NCI-H2171 treated with DMSO at 0.1 percent for 48 hours (cell line): ENCODE measurements at regions not wholly inside any gene's neighbourhood (a gene's known extent, or its start where the extent isn't known, plus 50 kb on each side); places are given as distances from the start of the nearest gene placed in this dataset.

Source experiments
- DNase-seq: peaks from one replicate; lab custom pipeline; 2025; lab: John Stamatoyannopoulos, UW

DNA sequence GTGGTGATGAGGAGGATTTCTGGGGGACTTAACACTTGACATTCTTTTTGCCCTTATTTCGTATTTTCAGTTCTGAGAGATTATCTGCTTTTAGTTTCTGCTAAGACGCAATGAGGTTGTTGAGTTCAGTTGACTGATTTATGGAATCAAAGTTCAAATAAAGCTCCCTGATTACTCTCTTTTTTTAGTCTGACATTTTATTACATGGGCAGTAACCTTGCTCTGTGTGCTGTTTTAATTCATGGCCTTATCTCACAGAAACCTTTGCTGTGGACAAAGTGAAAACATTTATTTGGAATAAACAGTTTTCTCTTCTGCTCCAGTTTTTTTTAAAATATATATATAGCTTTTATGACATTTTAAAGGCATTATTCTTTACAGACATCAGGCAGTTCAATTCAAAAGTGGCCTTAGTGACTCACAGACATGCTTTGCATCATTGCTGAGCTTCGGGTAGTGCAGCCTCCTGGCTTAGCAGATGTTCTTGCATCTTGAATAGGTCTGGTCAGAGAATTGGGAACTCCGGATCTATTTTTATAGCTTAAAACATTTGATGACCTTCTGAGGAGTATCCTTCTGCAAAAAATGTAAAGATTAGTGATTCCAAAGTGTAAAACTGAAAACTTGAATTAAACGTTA is 162.9 kb downstream of the FAM170A start:
- no peak for DNase-seq

DNA sequence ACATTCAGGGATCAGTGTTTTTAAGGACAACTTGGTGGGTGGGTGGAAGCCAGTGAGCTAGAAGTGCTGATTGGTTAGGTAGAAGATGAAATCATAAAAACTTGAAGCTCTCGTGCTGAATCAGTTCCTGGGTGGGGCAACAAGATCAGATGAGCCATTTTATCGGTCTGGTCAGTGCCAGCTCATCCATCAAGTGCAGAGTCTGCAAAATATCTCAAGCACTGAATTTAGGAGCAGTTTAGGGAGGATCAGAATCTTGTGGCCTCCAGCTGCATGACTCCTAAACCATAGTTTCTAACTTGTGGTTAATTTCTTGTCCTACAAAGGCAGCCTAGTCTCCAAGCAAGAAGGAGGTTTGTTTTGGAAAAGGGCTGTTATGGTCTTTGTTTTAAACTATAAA is 166.4 kb downstream of the FAM170A start:
- no peak for DNase-seq

DNA sequence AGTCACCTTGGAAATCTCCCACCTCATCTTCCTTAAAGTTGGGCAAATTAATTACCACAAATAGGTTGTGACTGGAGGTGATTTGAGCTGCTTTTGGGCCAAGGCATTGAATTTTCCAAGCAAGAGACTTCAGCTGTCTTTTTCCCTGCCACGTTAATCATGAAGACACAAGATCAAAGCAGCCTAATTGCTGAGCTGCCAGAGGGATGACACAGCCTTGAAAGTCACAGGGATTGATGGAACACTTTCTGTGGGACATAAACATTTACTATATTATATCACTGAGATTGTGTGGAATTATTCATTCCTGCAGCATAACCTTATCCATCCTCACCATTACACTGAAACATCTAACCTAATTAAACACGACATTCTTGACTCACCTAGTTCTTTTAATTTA is 172.2 kb downstream of the FAM170A start:
- DNase-seq, result no peak

DNA sequence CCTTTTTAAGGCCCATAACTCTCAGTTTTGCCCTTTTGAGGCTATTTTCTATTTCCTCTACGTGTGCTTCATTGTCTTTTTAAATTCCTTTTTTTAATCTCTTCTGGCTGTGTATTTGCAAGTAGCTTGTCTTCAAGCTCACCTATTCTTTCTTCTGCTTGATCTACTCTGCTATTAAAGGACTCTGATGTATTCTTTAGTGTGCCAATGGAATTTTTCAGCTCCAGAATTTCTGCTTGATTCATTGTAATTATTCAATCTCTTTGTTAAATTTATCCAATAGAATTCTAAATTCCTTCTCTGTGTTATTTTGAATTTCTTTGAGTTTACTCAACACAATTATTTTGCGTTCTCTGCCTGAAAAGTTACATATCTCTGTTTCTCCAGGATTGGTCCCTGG is 178.7 kb downstream of the FAM170A start:
- no peak for DNase-seq

DNA sequence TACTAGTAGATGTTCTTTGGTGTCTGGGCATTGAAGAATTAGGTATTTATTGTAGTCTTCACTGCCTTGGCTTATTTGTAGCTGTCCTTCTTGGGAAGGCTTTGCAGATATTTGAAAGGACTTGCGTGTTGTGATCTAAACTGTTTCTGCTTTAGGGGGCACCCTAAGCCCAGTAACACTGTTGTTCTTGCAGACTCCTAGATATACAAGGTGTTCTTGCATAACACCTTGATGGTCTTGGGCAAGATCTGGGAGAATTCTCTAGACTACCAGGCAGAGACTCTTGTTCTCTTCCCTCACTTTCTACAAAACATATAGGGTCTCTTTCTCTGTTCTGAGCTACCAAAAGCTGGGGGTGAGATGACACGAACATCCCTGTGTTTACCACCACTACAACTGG is 179.1 kb downstream of the FAM170A start:
- DNase-seq, result no peak

DNA sequence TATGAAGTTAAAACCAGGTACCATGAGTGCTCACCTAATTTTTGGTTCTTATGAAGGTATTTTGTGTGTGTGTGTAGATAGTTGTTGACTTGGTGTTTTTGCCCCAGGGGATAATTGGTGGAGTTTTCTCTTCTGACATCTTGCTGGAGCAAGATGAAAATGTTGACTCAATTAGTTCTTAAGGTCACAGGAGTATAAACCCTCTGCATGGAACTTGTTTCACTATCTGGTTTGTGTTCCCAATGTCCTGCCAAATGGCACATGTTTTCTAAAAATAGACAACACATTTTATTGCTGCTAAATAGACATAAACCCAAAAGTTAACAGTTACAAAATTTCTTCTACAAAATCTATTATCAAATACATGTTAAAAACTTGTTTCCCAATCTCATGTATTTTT is 180.9 kb downstream of the FAM170A start:
- DNase-seq, result no peak

DNA sequence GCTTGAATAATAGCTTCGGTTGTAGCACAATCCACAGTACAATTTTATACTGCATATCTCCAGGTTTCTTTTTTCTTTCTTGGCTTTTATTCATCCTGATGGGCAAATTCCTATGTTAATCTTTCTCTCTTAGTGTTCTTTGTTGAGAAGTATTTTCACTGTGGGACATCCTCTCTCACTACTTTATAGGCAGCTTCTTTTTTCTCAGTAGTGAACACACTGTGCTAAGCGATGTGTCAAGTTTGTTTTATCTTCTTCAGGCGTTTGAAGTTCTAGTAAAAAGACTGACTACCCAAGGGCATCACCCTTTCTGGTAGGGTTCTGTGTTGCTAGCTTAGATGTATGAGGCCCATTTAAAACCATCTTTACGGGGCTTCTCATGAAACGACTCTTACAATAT is 182.1 kb downstream of the FAM170A start:
- DNase-seq, result no peak

DNA sequence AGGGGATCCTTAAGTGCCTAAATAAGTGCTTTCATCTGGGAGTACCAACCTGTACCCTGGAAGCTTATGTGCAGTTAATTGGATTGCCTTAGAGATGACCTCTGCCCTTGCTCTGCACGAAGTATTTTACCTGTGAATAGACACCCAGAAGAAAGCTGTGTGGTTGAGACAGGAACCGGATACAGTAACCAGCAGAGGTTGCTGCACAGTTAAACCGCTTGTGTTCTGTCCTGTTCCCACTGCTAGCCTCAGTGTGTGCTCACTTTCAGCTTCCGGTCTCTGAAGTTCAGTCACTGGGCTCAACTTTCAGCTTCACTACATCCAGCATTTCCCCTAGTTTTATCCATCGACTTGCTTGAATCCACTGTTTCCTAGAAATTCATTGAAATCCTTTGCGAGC is 185.3 kb downstream of the FAM170A start:
- DNase-seq, result no peak

DNA sequence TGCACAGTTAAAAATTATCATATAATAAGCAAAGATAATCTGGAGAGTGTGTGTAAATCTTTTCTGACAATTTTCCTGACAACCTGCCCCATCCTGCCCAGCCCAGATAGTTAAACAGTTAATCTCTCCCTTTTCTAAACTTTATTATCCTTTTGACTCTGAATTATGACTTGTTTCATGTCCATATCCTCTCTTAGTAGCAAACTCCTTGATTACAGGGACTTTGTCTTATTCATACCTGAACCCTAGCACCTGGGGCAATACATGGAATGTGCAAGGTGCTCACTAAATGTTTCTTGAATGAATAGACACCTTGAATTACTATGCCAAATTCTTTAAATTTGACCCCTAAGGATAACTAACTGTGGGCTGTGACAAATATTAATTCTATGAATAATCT is 186.7 kb downstream of the FAM170A start:
- no peak for DNase-seq

DNA sequence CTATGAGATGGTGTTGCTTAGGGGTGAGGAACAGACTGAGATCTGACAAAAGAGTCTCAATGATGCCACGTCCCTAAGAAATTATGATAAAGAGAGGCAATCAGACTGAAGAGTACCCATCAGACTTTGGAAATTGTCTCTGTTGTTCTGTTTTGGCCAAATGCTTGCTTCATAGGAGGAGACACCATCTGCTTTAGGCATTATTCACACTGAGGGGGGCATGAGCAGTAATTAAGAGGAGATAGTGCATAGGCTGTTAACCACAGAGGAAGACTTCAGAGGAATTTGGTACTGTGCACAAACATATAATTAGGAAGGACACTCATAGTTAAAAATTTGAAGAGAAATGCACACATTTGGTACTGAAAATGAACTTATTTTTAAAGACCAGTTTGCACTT is 190.7 kb downstream of the FAM170A start:
- no peak for DNase-seq

DNA sequence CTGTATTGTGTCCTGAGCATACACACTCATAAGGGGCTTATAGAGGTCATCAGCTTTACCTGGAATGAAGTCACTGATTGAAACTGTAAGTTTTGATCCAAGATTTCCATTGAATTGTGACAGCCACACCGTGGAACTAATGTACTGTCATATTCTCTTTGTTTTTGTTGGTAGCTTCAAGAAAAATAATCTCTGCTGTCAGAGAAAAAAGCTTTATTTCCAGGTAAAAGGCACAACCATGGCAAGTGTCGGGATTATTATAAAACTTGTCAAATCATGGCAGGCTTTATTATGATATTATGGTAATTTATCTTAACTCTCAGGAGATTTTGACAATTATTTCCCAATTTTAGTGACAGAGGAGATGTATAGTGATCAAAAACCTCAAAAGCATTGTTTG is 191.2 kb downstream of the FAM170A start:
- no peak for DNase-seq

DNA sequence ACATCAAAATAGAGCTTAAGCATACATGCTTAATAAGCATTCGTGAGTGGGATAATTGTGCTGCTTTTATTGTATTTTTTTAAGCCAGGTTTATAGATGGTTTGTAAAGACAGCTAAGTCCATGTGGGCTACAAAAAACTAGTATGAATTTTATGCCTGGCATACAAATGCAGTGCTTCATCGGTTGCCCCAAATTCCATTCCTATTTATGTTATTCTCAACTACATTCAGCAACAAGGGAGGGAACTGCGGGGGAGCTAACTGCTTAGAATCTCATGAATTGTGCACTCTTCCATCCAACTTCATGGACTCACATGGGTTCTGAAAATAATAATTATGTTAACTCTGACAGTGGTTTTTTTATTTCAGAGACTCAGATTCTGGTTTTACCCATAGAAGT is 199.2 kb downstream of the FAM170A start:
- DNase-seq, result no peak

DNA sequence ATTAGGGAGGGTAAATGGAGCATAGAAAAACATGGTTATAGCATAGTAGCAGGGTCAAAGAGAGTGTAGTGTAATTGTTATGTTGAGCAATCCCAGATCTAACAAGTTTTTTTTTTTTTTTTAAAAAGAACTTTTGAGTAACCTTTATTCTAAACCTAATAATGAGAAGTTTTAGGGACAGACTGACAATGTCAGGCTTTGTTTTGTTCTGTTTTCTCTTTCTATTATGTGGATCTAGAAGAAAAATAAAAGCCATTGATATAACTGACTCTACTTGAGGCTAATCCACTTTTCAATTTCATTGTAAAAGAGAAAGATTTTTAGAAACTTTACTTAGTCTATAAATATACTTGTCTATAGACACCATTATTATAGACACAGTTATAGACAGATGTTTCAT is 200.0 kb downstream of the FAM170A start:
- no peak for DNase-seq

DNA sequence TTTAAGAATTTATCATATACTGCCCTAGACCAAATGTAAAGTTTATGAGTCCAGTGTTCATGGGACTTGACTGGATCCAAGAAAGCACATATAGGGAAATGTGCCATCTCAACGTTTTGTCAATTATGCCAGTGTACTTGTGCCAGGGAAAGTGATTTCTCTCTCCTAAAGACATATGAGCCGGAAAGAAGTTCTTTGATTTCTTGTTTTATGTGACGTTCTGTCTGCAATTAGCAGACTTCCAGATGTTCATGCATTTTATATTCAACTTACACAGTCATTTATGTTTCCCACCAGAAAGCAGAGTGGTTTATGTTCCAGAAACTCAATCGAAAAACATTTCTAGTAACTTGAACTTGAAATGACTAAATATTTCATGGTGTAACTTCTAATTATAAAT is 203.8 kb downstream of the FAM170A start:
- DNase-seq, result no peak

DNA sequence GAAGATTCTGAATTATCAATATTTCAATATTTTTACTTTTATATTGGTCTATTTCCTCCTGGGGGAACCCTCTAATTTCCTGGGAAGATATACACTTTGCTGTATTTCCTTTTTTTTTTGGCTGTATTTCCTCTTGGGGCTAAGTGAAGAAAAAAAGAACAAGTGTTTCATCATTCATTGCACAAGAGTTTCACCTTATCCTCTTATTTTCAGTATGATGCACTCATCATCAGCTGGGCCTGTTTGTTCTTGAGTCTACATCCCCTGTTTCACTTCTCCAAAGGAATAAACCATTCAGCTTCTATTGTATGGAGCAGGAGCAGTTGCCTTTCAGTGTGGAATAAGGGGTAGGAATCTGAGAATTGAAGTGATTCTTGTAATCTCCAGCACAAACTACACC is 210.8 kb downstream of the FAM170A start:
- no peak for DNase-seq

DNA sequence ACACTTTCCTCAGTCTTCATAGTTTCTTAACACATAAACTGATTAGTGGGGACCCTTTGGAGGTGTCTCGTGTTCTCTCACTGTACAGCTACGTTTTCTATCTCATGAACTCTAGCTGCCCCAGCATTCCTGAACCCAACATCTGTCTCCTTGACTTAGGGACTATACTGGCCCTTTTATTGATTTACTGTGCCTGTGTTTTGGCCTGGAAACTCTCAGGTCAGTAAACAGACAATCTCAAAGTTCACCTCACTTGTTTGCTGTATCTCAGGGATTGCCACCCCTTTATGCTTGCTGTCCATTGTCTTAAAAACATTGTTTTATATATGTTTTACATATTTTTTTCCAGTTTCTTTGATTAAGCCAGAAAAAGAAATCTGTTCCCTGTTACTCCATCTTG is 222.8 kb downstream of the FAM170A start:
- DNase-seq, result no peak

DNA sequence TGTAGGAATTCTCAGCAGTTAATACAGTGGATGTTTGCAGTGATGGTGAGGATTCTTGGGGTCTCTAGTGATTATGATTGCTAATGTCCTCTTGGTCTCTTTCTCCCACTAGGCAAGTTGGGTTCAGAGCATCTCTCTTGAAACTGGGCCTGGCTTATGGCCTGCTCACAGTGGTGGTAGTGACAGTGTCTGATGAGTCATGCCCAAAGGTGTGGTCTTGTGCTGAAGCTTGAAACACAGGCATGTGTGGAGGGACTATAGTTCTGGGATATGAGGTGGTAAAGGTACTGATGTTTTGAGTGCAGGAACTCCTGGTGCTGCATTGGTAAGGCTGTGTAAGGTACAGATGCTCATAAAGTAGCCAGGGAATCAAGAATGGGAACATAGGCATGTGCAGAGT is 231.1 kb downstream of the FAM170A start:
- no peak for DNase-seq

DNA sequence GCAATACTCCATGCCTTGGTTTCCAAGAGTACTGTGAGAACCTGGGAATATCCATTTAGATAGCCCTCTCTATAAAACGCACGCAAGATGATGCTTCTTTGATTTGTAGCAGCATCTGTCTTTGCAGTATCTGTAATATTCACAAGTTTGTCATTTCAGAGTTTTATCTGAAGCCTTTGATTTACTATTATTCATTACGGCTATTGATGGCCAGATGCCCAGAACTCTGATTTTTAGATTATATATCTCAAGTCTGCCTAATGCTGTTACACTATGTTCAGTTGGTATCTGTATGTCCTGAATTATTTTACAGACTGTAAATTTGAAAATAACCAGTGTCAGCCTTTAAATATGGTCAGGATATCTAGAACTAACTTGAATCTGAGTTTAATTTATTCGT is 233.3 kb downstream of the FAM170A start:
- DNase-seq, result no peak

DNA sequence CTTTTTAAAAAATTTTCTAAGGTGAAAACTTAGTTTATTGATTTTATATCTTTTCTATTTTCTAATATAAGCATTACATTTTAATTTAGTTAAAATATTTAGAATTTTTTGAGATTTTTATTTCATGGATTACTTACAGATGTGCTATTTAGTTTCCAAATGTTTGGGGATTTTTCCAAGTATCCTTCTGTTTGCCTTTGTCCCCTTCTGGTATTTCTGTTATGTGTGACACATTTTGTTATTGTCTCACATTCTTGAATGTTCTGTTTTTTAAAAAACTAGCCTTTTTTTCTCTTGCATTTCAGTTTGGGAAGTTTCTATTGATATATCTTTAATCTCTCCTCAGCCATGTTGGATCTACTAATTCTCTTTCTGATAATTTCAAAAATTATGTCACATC is 234.9 kb downstream of the FAM170A start:
- no peak for DNase-seq

DNA sequence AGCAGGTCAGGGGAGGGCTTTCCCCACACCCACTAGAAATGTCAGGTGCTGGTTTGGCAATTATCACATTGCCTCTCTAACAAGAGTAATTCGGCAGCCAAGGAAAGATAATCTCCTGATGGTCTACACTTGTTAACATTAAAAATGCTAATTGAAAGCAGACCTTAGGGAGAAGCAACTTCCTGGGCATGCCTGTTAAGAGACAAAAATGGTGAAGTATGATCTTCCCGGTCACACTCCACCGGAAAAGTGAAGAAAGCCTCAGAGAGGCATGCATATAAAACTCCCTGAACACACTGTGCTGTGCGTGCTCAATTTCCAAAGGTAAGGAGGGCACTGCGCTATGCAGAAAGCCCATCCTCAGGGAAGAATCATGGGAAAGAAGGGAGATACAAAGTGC is 244.3 kb downstream of the FAM170A start:
- no peak for DNase-seq

DNA sequence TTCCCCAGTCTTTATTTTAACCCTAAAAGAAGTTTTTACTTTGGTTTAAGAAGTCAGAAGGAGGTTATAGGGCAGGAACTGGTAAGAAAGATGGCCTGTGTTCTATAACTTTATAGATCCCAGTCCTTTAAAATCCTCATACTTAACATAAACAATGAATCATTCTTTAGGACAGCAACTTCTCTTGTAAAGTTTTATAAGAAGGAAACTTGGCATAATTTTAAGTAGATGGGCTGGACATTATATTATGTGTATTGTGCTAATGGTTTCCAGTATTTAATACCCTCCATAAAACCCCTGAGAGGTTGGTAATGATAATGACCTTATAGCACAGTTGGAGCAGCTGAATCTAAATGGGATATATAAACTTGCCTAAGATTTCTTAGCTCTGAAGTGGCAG is 247.2 kb downstream of the FAM170A start:
- DNase-seq, result no peak

DNA sequence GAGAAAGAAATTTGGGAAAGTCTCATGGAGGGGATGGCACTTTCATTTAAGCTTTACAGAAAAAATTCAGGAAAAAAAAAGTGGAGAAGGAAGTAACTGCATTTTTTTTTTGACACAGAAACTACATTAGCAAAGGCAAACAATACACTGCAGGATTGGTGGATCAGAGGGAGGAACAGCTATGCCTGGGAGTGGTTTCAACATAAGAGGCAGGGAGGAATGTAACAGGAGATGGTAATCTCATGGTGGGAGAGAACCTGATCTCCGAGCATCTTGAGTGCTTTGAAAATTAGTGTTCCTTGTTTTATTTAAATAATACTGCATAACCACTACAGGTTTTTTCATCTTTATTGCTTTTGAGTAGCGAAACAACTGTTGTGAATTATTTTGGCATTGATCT is 249.4 kb downstream of the FAM170A start:
- DNase-seq, result no peak

DNA sequence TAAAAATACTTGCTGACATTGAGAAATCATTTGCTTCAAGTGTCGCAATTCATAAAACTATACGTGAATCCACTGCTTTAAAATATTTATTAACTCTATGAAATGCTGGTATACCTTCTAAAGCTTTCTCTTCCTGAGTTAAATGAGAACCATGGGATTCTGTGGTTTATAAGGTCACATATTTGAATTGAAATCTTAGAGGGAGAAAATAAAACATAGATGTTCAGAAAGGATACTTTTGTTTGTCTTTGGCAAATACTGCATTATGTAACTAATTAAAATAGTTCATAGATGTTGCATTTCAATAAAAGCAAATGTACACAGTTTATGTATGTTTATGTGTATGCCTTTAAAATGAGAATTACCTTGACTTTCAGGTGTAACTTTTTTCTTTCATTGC is 250.1 kb downstream of the FAM170A start:
- no peak for DNase-seq

DNA sequence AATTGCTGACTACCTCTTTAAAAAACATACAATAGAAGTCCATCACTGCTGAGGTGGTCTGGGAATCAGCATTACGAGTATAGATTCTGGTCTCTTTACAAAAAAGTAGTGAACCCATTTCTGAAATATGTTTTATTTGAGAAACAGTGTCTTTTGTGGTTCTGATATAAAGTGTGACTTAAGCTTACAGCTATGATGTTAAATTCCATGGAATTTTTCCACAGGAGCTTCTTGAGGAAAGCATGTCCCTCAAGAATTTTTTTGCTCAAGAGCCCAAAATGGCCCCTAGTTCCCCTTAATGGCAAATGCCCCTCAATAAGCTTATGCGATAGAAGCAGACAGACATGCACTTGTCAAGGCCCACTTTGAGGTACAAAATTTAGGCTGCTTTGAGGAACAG is 265.7 kb downstream of the FAM170A start:
- DNase-seq, result no peak
